Smooth muscle cell (in vitro differentiated cells): ENCODE measurements at regions not wholly inside any gene's neighbourhood (a gene's known extent, or its start where the extent isn't known, plus 50 kb on each side); places are given as distances from the start of the nearest gene placed in this dataset.

Source experiments
- DNase-seq: peaks from one replicate; lab custom pipeline; 2025; ENCODE audit not compliant: unreplicated experiment; lab: John Stamatoyannopoulos, UW
- H2AFZ ChIP-seq: fragments of 200-600 bp; sonication (generic); 2 replicates; pipeline ENCODE4 v1.6.0; 2016; ENCODE audit warnings: antibody characterized with exemption, low read depth, mild to moderate bottlenecking
- H3F3A ChIP-seq: fragments of 200-600 bp; sonication (generic); 2 replicates; pipeline ENCODE4 v1.6.0; 2017; ENCODE audit warnings: antibody characterized with exemption, low read depth
- H3K27ac ChIP-seq: fragments of 200-600 bp; sonication (generic); 2 replicates; pipeline ENCODE4 v1.5.1; 2016; ENCODE audit warnings: low read depth, mild to moderate bottlenecking
- H3K27me3 ChIP-seq: fragments of 200-600 bp; sonication (generic); 2 replicates; pipeline ENCODE4 v1.6.1; 2016; ENCODE audit warnings: low read depth, mild to moderate bottlenecking
- H3K36me3 ChIP-seq: fragments of 200-600 bp; sonication (generic); 2 replicates; pipeline ENCODE4 v1.5.1; 2016; ENCODE audit warnings: low read depth
- H3K4me1 ChIP-seq: fragments of 200-600 bp; sonication (generic); 2 replicates; pipeline ENCODE4 v1.5.1; 2016; ENCODE audit warnings: low read depth
- H3K4me2 ChIP-seq: fragments of 200-600 bp; sonication (generic); 2 replicates; pipeline ENCODE4 v1.6.0; 2016; ENCODE audit warnings: mild to moderate bottlenecking
- H3K4me3 ChIP-seq: fragments of 200-600 bp; sonication (generic); 2 replicates; pipeline ENCODE4 v1.5.1; 2016; ENCODE audit warnings: mild to moderate bottlenecking
- H3K79me2 ChIP-seq: fragments of 200-600 bp; sonication (generic); 2 replicates; pipeline ENCODE4 v1.6.0; 2016; ENCODE audit warnings: low read depth, mild to moderate bottlenecking
- H3K9ac ChIP-seq: fragments of 200-600 bp; sonication (generic); 2 replicates; pipeline ENCODE4 v1.6.0; 2016; ENCODE audit warnings: low read depth
- H3K9me3 ChIP-seq: fragments of 200-600 bp; sonication (generic); replicated peaks from 2 replicates; pipeline ENCODE4 v1.5.1; 2016; ENCODE audit warnings: low read depth
- H4K20me1 ChIP-seq: fragments of 200-600 bp; sonication (generic); 2 replicates; pipeline ENCODE4 v1.6.0; 2016; ENCODE audit warnings: low read depth
- CTCF ChIP-seq: fragments of 200-600 bp; sonication (generic); IDR thresholded peaks from 2 replicates; pipeline ENCODE4 v1.5.1; 2017; ENCODE audit warnings: borderline replicate concordance, mild to moderate bottlenecking, antibody characterized with exemption; ENCODE audit not compliant: insufficient read depth, poor library complexity, severe bottlenecking
- WGBS: methylation state at CpG from one replicate; pipeline ENCODE4 v1.1.7; 2016; ENCODE audit warnings: low lambda C conversion rate; 5-methylcytosine and 5-hydroxymethylcytosine counted together

- H3K9me3 ChIP-seq: no peaks in the 10 kb centered on the region
- TF ChIP-seq CTCF: no peak
- H3K27me3 ChIP-seq: no peaks in the 10 kb centered on the region
- H3F3A ChIP-seq: no peaks in the 10 kb centered on the region
- no peaks in the 10 kb centered on the region for H3K79me2 ChIP-seq
- H3K4me3 ChIP-seq: no peak overlapping the region
- DNase-seq: no peak
- WGBS: 35% methylated on average over 3 of the region's 3 CpGs
- H3K36me3 ChIP-seq: no peaks in the 10 kb centered on the region
- H4K20me1 ChIP-seq: no peaks in the 10 kb centered on the region
- H3K9ac ChIP-seq: no peak overlapping the region
- H3K4me2 ChIP-seq: peak overlapping the region; percentile 41
- peak overlapping the region; percentile 70 for H2AFZ ChIP-seq
- peak overlapping the region; percentile 38 for H3K27ac ChIP-seq
- peaks cover 12% of the 10 kb centered on the region for H3K4me1 ChIP-seq
These were observed 201.7 kb upstream of the TARS1 start for GRCh38 chr5:33238826-33239695.

GRCh38 chr5:33240558-33240957, 200.2 kb upstream of the TARS1 start:
- Histone ChIP-seq H3K4me2 (no peak overlapping the region), H3K4me3 (no peak overlapping the region), H3K27me3 (no peaks in the 10 kb centered on the region), H3K36me3 (no peaks in the 10 kb centered on the region), H4K20me1 (no peaks in the 10 kb centered on the region), H3K9me3 (no peaks in the 10 kb centered on the region), H3K79me2 (no peaks in the 10 kb centered on the region), H2AFZ (peak overlapping the region; percentile 40), H3K9ac (no peak overlapping the region), H3K27ac (no peak overlapping the region), H3F3A (no peaks in the 10 kb centered on the region), H3K4me1 (peaks cover 12% of the 10 kb centered on the region)
- DNase-seq: no peak
- TF ChIP-seq CTCF: no peak
- WGBS: 94% methylated on average over 6 of the region's 6 CpGs

GRCh38 chr5:33241802-33242201, 199.0 kb upstream of the TARS1 start:
- Histone ChIP-seq H3K9me3 (no peaks in the 10 kb centered on the region), H4K20me1 (no peaks in the 10 kb centered on the region), H3K27ac (no peak overlapping the region), H3K4me2 (no peak overlapping the region), H3K4me3 (no peak overlapping the region), H2AFZ (peak overlapping the region; percentile 60), H3K36me3 (no peaks in the 10 kb centered on the region), H3K79me2 (no peaks in the 10 kb centered on the region), H3K9ac (no peak overlapping the region), H3K27me3 (no peaks in the 10 kb centered on the region), H3K4me1 (peaks cover 12% of the 10 kb centered on the region), H3F3A (no peaks in the 10 kb centered on the region)
- TF ChIP-seq CTCF: no peak
- no peak for DNase-seq
- WGBS: 43% methylated on average over 4 of the region's 4 CpGs

- TF ChIP-seq CTCF: no peak
- no peaks in the 10 kb centered on the region for H3F3A ChIP-seq
- H3K4me3 ChIP-seq: no peak overlapping the region
- H3K79me2 ChIP-seq: no peaks in the 10 kb centered on the region
- peaks cover 12% of the 10 kb centered on the region for H3K4me1 ChIP-seq
- 96% methylated on average over 2 of the region's 2 CpGs for WGBS
- no peak overlapping the region for H3K9ac ChIP-seq
- no peaks in the 10 kb centered on the region for H3K36me3 ChIP-seq
- no peak overlapping the region for H2AFZ ChIP-seq
- H3K4me2 ChIP-seq: no peak overlapping the region
- H3K27me3 ChIP-seq: no peaks in the 10 kb centered on the region
- no peak overlapping the region for H3K27ac ChIP-seq
- H4K20me1 ChIP-seq: no peaks in the 10 kb centered on the region
- no peaks in the 10 kb centered on the region for H3K9me3 ChIP-seq
- no peak for DNase-seq
These were observed 198.5 kb upstream of the TARS1 start for GRCh38 chr5:33242277-33242676.
